K562 (cell line): ENCODE measurements at regions not wholly inside any gene's neighbourhood (a gene's known extent, or its start where the extent isn't known, plus 50 kb on each side); places are given as distances from the start of the nearest gene placed in this dataset.

ENCODE experiments used
- ATAC-seq: fragments of 200-7000 bp; cut with Tn5 transposase; 3 replicates; pipeline ENCODE4 v1.9.1; 2020; ENCODE audit warnings: moderate library complexity
- BruUV-seq: library from RNA; stranded (reverse); fragments of 400-500 nt; replicated peaks from 2 replicates; lab custom pipeline; 2021; lab: Mats Ljungman, UMichigan
- CTCF ChIA-PET: fragments of 300-600 bp; formaldehyde crosslinking; extraction: SDS; loops from one replicate; lab custom pipeline; 2021; ENCODE audit warnings: low intra/inter-chr PET ratio; lab: Yijun Ruan, JAX
- POLR2A ChIA-PET: fragments of 300-600, 350-650 bp; sonication (Branson Sonifier 250); formaldehyde crosslinking; extraction: SDS; loops from one replicate; lab custom pipeline; 2021; ENCODE audit warnings: antibody characterized with exemption, inconsistent platforms; lab: Yijun Ruan, JAX
- DNase-seq, 4 experiments: peaks; one replicate each; pipeline versions ENCODE4 v3.0.0 to v3.0.0-alpha.2; 2011 to 2018; ENCODE audit warnings: low spot score in 3 of 4, mixed read lengths in 3 of 4; ENCODE audit errors: extremely low read depth in 1 of 4
- FAIRE-seq: peaks from 2 replicates; lab custom pipeline; 2011; peaks lifted over from hg19 to GRCh38; lab: Jason Lieb, UNC
- H2AFZ ChIP-seq: 2 replicates; pipeline ENCODE4 v1.6.0; 2011; ENCODE audit warnings: low read depth, low read length, control low read depth, inconsistent platforms
- H3K27ac ChIP-seq: fragments of 200-600 bp; 3 replicates; pipeline ENCODE4 v1.8.0; 2011; ENCODE audit warnings: low read depth, mild to moderate bottlenecking, control low read depth, inconsistent platforms, low read length, moderate library complexity, mixed read lengths; ENCODE audit errors: extremely low read depth
- H3K27me3 ChIP-seq, 2 experiments: fragments of 300-600 bp in 1 of 2; 2 replicates in 1 of 2; 3 replicates in 1 of 2; pipeline versions ENCODE4 v1.6.0 to v1.8.0; 2011; ENCODE audit warnings: inconsistent platforms in 2 of 2, low read length in 2 of 2, mild to moderate bottlenecking in 1 of 2, mixed read lengths in 1 of 2, moderate library complexity in 1 of 2; ENCODE audit not compliant: control insufficient read depth in 2 of 2, insufficient read depth in 2 of 2
- H3K36me3 ChIP-seq: fragments of 300-600 bp; 3 replicates; pipeline ENCODE4 v1.8.0; 2011; ENCODE audit warnings: mild to moderate bottlenecking, low read length, inconsistent platforms; ENCODE audit not compliant: control insufficient read depth, insufficient read depth
- H3K4me1 ChIP-seq, 2 experiments: fragments of 200-600 bp in 1 of 2; replicated peaks in 1 of 2; 2 replicates in 1 of 2; 3 replicates in 1 of 2; pipeline versions ENCODE4 v1.5.1 to v1.8.0; 2011; ENCODE audit warnings: inconsistent platforms in 2 of 2, low read length in 2 of 2, mild to moderate bottlenecking in 1 of 2, mixed read lengths in 1 of 2, moderate library complexity in 1 of 2; ENCODE audit not compliant: control insufficient read depth in 2 of 2, insufficient read depth in 2 of 2
- H3K4me2 ChIP-seq: 2 replicates; pipeline ENCODE4 v1.6.1; 2011; ENCODE audit warnings: low read length, control low read depth, inconsistent platforms, mixed read lengths; ENCODE audit not compliant: insufficient read depth
- H3K4me3 ChIP-seq: fragments of 200-600 bp; sonication (generic), shearing (Covaris generic); 2 replicates; pipeline ENCODE4 v1.5.1; 2016; ENCODE audit warnings: control low read depth, inconsistent platforms
- H3K79me2 ChIP-seq: fragments of 200-600 bp; 3 replicates; pipeline ENCODE4 v1.8.0; 2011; ENCODE audit warnings: low read length, inconsistent platforms; ENCODE audit not compliant: control insufficient read depth, insufficient read depth
- H3K9ac ChIP-seq, 2 experiments: 2 replicates each; pipeline versions ENCODE4 v1.6.0 to v1.6.1; 2011; ENCODE audit warnings: low read depth in 2 of 2, low read length in 2 of 2, control low read depth in 1 of 2, inconsistent platforms in 1 of 2, mild to moderate bottlenecking in 1 of 2, mixed read lengths in 1 of 2; ENCODE audit not compliant: insufficient read depth in 1 of 2
- H3K9me1 ChIP-seq: one replicate; pipeline ENCODE4 v1.6.0; 2011; ENCODE audit warnings: inconsistent platforms, mild to moderate bottlenecking, low read length, moderate library complexity; ENCODE audit not compliant: control insufficient read depth, insufficient read depth
- H3K9me3 ChIP-seq: replicated peaks from 2 replicates; pipeline ENCODE4 v1.5.1; 2011; ENCODE audit warnings: low read depth, low read length, inconsistent platforms; ENCODE audit not compliant: control insufficient read depth, insufficient read depth
- H4K20me1 ChIP-seq: replicated peaks from 2 replicates; pipeline ENCODE4 v1.6.1; 2011; ENCODE audit warnings: low read length, inconsistent platforms, mixed read lengths; ENCODE audit not compliant: control insufficient read depth, insufficient read depth
- RBM34 ChIP-seq: fragments of 200-400 bp; formaldehyde crosslinking; IDR thresholded peaks from 2 replicates; pipeline ENCODE4 v1.6.1; 2018; ENCODE audit warnings: low read length, borderline replicate concordance; ENCODE audit not compliant: insufficient read depth
- SMARCB1 ChIP-seq: IDR thresholded peaks from 2 replicates; pipeline ENCODE4 v1.6.1; 2011; ENCODE audit warnings: improper control_type of control experiment, low read depth; ENCODE audit not compliant: insufficient read length
- TAF15 ChIP-seq: fragments of 200-400 bp; formaldehyde crosslinking; IDR thresholded peaks from 2 replicates; pipeline ENCODE4 v1.6.1; 2017; ENCODE audit warnings: mild to moderate bottlenecking, low read depth, low read length, moderate library complexity
- WGBS: fragments of 100-300 bp; shearing (Covaris generic); methylation state at CpG from one replicate; pipeline ENCODE4 v1.1.6; 2016; ENCODE audit warnings: low coverage, mixed read lengths; ENCODE audit not compliant: insufficient coverage; ENCODE audit errors: missing lambda C conversion rate; 5-methylcytosine and 5-hydroxymethylcytosine counted together
- in situ Hi-C: fragments of 300-500 bp; cut with MboI; formaldehyde crosslinking; loops from 4 replicates; pipeline ENCODE4 v1.15.0; 2018; ENCODE audit warnings: inconsistent platforms, mixed read lengths
- intact Hi-C: fragments of 100-400 bp; cut with micrococcal nuclease; formaldehyde crosslinking; loops from 2 replicates; pipeline ENCODE4 v1.14.2; 2022
- TF ChIP-seq, protein P1 (sequence below): fragments of 450-650 bp; formaldehyde crosslinking; IDR thresholded peaks from 2 replicates; pipeline ENCODE4 v1.4.0; 2020; ENCODE audit warnings: mild to moderate bottlenecking
- TF ChIP-seq, protein P2 (sequence below): fragments of 450-650 bp; IDR thresholded peaks from 2 replicates; pipeline ENCODE4 v1.6.1; 2017; ENCODE audit warnings: antibody characterized with exemption
- TF ChIP-seq, protein P3 (sequence below): sonication (generic); formaldehyde crosslinking; IDR thresholded peaks from 2 replicates; pipeline ENCODE4 v1.8.0; 2022; ENCODE audit warnings: mild to moderate bottlenecking, missing genetic modification reagents

DNA sequence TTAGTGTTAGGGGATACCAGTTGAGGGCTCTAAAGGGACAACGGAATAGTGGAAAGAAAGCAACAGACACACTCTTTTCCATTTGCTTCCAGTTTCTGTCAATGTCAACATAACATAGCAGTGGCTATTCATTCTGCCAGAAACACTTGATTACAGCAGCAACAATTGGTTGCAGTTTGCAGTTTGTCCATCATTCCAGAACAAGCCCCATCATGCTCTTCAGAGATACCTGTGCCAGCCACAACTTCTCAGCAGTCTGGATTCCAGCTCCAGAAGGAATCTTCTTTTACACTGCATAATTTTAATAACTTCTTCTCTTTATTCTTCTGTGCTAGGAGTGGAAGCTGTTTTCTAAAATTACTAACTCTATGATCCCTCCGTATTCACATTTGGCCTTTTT lies 1521.4 kb downstream of the PLA2G4A start:
- no peaks in the 10 kb centered on the region for H4K20me1 ChIP-seq
- CTCF ChIA-PET, result no interaction called here
- no peaks in the 10 kb centered on the region for H3K9me3 ChIP-seq
- no peaks in the 10 kb centered on the region for H3K4me1 ChIP-seq
- WGBS, result 0% methylated on average over 2 of the region's 2 CpGs
- H3K27ac ChIP-seq, result no peak overlapping the region
- TF ChIP-seq, protein P1, sequence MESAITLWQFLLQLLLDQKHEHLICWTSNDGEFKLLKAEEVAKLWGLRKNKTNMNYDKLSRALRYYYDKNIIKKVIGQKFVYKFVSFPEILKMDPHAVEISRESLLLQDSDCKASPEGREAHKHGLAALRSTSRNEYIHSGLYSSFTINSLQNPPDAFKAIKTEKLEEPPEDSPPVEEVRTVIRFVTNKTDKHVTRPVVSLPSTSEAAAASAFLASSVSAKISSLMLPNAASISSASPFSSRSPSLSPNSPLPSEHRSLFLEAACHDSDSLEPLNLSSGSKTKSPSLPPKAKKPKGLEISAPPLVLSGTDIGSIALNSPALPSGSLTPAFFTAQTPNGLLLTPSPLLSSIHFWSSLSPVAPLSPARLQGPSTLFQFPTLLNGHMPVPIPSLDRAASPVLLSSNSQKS, result no peak
- TF ChIP-seq, protein P2, sequence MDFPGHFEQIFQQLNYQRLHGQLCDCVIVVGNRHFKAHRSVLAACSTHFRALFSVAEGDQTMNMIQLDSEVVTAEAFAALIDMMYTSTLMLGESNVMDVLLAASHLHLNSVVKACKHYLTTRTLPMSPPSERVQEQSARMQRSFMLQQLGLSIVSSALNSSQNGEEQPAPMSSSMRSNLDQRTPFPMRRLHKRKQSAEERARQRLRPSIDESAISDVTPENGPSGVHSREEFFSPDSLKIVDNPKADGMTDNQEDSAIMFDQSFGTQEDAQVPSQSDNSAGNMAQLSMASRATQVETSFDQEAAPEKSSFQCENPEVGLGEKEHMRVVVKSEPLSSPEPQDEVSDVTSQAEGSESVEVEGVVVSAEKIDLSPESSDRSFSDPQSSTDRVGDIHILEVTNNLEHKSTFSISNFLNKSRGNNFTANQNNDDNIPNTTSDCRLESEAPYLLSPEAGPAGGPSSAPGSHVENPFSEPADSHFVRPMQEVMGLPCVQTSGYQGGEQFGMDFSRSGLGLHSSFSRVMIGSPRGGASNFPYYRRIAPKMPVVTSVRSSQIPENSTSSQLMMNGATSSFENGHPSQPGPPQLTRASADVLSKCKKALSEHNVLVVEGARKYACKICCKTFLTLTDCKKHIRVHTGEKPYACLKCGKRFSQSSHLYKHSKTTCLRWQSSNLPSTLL, result no peak
- TF ChIP-seq TAF15 (no peak), SMARCB1 (no peak), RBM34 (no peak)
- TF ChIP-seq, protein P3, sequence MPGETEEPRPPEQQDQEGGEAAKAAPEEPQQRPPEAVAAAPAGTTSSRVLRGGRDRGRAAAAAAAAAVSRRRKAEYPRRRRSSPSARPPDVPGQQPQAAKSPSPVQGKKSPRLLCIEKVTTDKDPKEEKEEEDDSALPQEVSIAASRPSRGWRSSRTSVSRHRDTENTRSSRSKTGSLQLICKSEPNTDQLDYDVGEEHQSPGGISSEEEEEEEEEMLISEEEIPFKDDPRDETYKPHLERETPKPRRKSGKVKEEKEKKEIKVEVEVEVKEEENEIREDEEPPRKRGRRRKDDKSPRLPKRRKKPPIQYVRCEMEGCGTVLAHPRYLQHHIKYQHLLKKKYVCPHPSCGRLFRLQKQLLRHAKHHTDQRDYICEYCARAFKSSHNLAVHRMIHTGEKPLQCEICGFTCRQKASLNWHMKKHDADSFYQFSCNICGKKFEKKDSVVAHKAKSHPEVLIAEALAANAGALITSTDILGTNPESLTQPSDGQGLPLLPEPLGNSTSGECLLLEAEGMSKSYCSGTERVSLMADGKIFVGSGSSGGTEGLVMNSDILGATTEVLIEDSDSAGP (CRISPR knock-in tag), result no peak
- no peak overlapping the region for H3K9ac ChIP-seq
- in situ Hi-C loops, result no loop called here
- no peaks in the 10 kb centered on the region for H3K27me3 ChIP-seq
- no peak overlapping the region for H3K4me2 ChIP-seq
- POLR2A ChIA-PET, result no interaction called here
- no peak for FAIRE-seq
- no peak overlapping the region for H3K4me3 ChIP-seq
- H3K36me3 ChIP-seq, result no peaks in the 10 kb centered on the region
- no peak for DNase-seq
- BruUV-seq, result no TSS peak
- no peak overlapping the region for H2AFZ ChIP-seq
- no peak for ATAC-seq
- no peaks in the 10 kb centered on the region for H3K9me1 ChIP-seq
- intact Hi-C loops, result no loop called here
- no peaks in the 10 kb centered on the region for H3K79me2 ChIP-seq
